Activated T-cell treated with anti-CD3 and anti-CD28 coated beads, Interleukin-2, amount 50 U/mL, for 24 hours (primary cell): ENCODE measurements at regions not wholly inside any gene's neighbourhood (a gene's known extent, or its start where the extent isn't known, plus 50 kb on each side); places are given as distances from the start of the nearest gene placed in this dataset.

Source experiments
- DNase-seq: peaks from one replicate; pipeline ENCODE4 v3.0.0-alpha.2; 2020
- H3K27ac Mint-ChIP-seq: 2 replicates; pipeline ENCODE4 v1.8.0; 2020; ENCODE audit warnings: mild to moderate bottlenecking, mixed read lengths
- H3K27me3 Mint-ChIP-seq: 2 replicates; pipeline ENCODE4 v1.8.0; 2020; ENCODE audit warnings: mixed read lengths
- H3K36me3 Mint-ChIP-seq: 2 replicates; pipeline ENCODE4 v1.8.0; 2020; ENCODE audit warnings: low read depth, mixed read lengths
- H3K4me1 Mint-ChIP-seq: 2 replicates; pipeline ENCODE4 v1.8.0; 2020; ENCODE audit warnings: low read depth, mixed read lengths
- H3K4me3 Mint-ChIP-seq: 2 replicates; pipeline ENCODE4 v1.8.0; 2020; ENCODE audit warnings: mild to moderate bottlenecking, moderate library complexity, mixed read lengths
- H3K9me3 Mint-ChIP-seq: 2 replicates; pipeline ENCODE4 v1.8.0; 2020; ENCODE audit warnings: mixed read lengths

DNA sequence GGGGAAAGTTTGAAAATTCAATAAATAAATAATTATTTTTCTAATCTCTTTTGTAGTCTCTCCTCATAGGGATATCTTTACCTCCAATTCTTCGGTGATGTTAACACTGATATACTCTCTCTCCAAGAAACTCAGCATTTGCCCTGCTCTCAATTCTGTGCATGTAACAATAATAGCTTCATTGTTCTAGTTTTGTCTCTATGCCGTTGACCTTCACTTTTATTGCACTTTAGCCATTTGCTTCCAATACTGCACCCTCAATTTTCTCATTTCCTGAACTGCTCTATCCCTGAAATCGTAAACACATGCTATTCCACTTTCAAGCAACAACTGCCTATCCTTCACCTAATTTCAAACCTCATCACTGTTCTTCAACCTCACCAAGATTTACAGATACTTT lies 645.0 kb downstream of the C12orf50 start:
- no peaks in the 10 kb centered on the region for H3K36me3 Mint-ChIP-seq

DNA sequence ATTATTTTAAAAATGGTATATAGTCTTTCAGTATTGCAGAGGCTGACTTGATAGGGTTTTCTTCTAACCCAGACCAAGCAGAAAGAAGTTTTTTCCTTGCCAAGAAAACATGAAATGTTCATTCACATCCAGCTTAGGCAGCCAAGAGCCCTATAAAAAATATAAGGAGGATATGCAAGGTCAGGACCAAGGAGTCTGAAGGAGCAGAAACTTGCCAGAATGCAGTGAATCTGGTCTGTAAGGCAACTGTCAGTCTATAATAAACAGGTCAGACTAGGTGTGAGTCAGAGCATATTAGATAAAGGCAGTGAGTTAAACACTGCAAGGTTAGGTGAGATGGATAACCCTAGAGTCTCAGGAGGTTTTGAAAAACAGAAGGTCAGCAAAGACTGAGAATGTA lies 645.5 kb downstream of the C12orf50 start:
- peaks cover 2% of the 10 kb centered on the region for H3K9me3 Mint-ChIP-seq
- DNase-seq = no peak
- no peaks in the 10 kb centered on the region for H3K4me1 Mint-ChIP-seq
- no peak overlapping the region for H3K4me3 Mint-ChIP-seq
- H3K27ac Mint-ChIP-seq = no peak overlapping the region
- no peaks in the 10 kb centered on the region for H3K27me3 Mint-ChIP-seq
- H3K36me3 Mint-ChIP-seq = no peaks in the 10 kb centered on the region

More for the DNA sequence above, 645.0 kb downstream of the C12orf50 start:
- no peaks in the 10 kb centered on the region for H3K4me1 Mint-ChIP-seq
- no peak overlapping the region for H3K27ac Mint-ChIP-seq
- DNase-seq = no peak
- peaks cover 2% of the 10 kb centered on the region for H3K9me3 Mint-ChIP-seq
- H3K27me3 Mint-ChIP-seq = no peaks in the 10 kb centered on the region
- no peak overlapping the region for H3K4me3 Mint-ChIP-seq

DNA sequence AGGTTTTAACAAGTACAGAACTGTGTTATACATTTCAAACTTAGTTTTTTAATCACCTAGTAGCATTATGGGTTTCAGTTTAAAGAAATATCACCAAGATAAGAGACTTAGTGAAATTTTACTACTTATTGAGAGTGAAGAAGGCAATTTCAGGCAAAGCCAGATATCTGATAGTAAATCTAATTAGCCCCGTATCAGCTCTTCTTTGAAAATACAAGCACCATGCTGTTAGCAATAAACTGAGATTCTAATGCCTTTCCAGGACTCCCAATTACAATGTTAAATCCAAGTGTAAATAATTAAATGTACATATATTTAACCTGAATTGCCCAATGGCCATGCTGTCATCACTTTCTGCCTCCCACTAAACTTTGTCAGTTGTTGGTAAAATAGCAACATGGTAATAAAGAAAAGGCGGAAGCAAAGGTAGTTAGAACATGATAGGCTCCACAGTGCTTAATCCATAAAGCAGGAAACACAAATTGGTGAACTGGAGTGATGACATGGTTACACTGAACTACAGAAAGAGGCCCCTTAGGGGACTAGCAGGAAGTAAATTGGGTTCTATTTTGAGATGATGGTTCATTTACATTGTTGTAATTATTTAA lies 646.1 kb downstream of the C12orf50 start:
- no peak for DNase-seq
- H3K9me3 Mint-ChIP-seq = peaks cover 2% of the 10 kb centered on the region
- H3K4me3 Mint-ChIP-seq = no peak overlapping the region
- H3K27ac Mint-ChIP-seq = no peak overlapping the region
- no peaks in the 10 kb centered on the region for H3K36me3 Mint-ChIP-seq
- H3K4me1 Mint-ChIP-seq = no peaks in the 10 kb centered on the region
- H3K27me3 Mint-ChIP-seq = no peaks in the 10 kb centered on the region

DNA sequence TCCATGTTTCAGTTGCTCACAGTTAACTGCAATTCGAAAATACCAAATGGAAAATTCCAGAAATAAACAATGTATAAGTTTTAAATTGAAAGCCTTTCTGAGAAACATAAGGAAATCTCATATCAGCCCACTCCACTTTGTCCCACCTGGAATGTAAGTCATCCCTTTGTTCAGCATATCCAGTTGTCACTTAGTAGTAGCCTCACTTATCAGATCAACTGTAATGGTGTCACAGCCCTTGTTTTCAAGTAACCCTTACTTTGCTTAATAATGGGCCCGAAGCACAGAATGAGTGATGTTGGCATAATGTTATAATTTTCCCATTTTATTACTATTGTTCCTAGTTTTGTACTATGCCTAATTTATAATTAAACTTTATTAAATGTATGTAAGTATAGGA lies 646.8 kb downstream of the C12orf50 start:
- no peaks in the 10 kb centered on the region for H3K4me1 Mint-ChIP-seq
- no peaks in the 10 kb centered on the region for H3K27me3 Mint-ChIP-seq
- no peak overlapping the region for H3K27ac Mint-ChIP-seq
- H3K4me3 Mint-ChIP-seq = no peak overlapping the region
- no peaks in the 10 kb centered on the region for H3K36me3 Mint-ChIP-seq
- peaks cover 2% of the 10 kb centered on the region for H3K9me3 Mint-ChIP-seq
- no peak for DNase-seq

DNA sequence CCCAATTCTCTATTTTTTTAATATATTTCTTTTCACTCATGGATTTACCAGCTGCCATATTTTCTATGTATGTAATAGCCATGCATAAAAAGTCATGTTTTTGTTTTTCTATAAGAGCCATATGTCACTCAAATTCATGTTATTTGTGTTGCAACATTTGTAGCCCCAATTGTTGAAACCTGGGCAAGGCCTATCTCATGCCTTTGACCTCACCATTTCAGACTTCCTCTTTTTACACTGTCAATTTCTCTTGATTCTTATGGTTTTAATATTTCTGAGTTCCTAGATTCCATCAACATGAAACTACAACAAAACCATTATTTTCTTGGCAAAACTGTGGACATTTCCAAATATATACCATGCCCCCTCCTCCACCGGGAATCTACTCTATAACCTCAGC lies 647.5 kb downstream of the C12orf50 start:
- no peak for DNase-seq
- H3K27me3 Mint-ChIP-seq = no peaks in the 10 kb centered on the region
- H3K4me1 Mint-ChIP-seq = no peaks in the 10 kb centered on the region
- no peak overlapping the region for H3K4me3 Mint-ChIP-seq
- peaks cover 2% of the 10 kb centered on the region for H3K9me3 Mint-ChIP-seq
- no peak overlapping the region for H3K27ac Mint-ChIP-seq
- no peaks in the 10 kb centered on the region for H3K36me3 Mint-ChIP-seq

DNA sequence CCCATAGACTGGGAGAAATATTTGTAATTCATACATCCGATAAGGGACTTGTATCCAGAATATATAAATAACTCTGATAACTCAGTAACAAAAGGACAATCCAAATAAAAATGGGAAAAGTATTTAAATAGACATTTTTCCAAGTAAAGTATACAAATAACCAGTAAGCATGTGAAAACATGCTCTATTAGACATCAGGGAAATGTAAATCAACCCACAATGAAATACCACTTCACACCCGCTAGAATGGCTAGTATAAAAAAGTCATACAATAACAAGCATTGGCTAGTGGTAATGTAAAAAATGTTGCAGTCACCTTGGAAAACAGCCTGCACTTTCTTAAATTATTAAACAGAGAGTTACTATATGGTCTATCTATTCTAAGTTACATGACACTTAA lies 650.7 kb downstream of the C12orf50 start:
- peaks cover 2% of the 10 kb centered on the region for H3K9me3 Mint-ChIP-seq
- no peak overlapping the region for H3K27ac Mint-ChIP-seq
- no peaks in the 10 kb centered on the region for H3K4me1 Mint-ChIP-seq
- DNase-seq = no peak
- H3K27me3 Mint-ChIP-seq = no peaks in the 10 kb centered on the region
- no peaks in the 10 kb centered on the region for H3K36me3 Mint-ChIP-seq
- H3K4me3 Mint-ChIP-seq = no peak overlapping the region

DNA sequence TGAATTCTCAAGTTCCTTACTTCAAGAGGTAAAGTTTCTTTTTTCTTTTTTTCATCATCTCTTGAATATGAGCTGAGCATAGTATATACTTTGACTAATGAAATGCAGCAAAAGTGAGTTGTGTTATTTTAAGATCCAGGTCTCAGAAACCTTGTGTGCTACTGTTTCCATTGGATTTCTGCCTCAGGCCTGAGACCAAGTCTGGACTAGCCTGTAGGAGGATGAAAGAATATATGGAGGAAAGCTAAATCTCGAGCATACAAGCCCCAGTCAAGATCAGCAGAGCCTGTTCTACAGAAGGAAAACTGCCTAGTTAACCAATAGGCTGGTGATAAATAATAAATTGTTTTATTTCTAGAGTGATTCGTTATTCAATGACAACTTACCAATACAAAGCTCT lies 652.5 kb downstream of the C12orf50 start:
- Mint-ChIP-seq H3K27me3 (no peaks in the 10 kb centered on the region), H3K36me3 (no peaks in the 10 kb centered on the region), H3K4me1 (no peaks in the 10 kb centered on the region)

DNA sequence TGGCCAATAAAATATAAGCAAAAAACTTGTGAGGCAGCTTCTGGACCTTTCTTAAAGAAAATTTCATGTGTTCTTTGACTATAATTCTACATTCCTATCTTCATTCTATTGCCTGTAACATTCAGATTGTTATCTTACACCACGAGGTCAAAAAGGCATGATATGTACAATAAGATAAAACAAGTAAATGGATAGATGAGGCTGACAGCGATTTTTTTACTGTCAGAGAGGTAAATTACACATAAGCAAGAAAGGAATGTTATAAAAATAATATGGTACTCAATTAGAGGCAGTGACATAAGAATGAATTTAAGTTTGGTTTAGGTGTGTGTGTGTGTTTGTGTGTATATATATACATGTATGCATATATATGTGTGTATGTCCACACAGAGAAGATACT lies 660.0 kb downstream of the C12orf50 start:
- no peaks in the 10 kb centered on the region for H3K36me3 Mint-ChIP-seq
- no peak overlapping the region for H3K4me3 Mint-ChIP-seq
- no peaks in the 10 kb centered on the region for H3K4me1 Mint-ChIP-seq
- no peak for DNase-seq
- no peaks in the 10 kb centered on the region for H3K27me3 Mint-ChIP-seq
- peaks cover 13% of the 10 kb centered on the region for H3K9me3 Mint-ChIP-seq
- H3K27ac Mint-ChIP-seq = no peak overlapping the region

More for the DNA sequence above, 652.5 kb downstream of the C12orf50 start:
- no peak for DNase-seq
- no peak overlapping the region for H3K4me3 Mint-ChIP-seq
- peaks cover under 1% of the 10 kb centered on the region for H3K9me3 Mint-ChIP-seq
- no peak overlapping the region for H3K27ac Mint-ChIP-seq

DNA sequence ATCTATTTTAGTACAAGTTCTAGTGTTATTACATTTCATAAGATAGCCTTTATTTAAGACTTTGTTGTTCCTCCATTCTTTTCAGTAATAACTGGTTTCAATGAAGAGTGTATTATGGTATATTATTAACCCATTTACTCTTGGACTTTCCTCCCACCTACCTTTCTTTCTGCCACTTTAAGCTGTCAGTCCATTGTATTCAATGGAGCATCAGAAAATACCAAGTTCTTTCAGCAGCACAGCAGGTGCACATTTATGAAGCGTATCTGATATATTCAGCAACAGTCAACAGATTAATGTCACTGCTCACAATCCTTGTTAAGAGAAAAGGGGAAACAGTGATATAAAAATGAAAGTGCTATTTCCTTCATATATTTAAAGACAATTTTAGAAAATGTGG lies 660.9 kb downstream of the C12orf50 start:
- Mint-ChIP-seq H3K4me1 (no peaks in the 10 kb centered on the region), H3K27ac (no peak overlapping the region), H3K27me3 (no peaks in the 10 kb centered on the region), H3K9me3 (peaks cover 18% of the 10 kb centered on the region), H3K36me3 (no peaks in the 10 kb centered on the region), H3K4me3 (no peak overlapping the region)
- DNase-seq = no peak

DNA sequence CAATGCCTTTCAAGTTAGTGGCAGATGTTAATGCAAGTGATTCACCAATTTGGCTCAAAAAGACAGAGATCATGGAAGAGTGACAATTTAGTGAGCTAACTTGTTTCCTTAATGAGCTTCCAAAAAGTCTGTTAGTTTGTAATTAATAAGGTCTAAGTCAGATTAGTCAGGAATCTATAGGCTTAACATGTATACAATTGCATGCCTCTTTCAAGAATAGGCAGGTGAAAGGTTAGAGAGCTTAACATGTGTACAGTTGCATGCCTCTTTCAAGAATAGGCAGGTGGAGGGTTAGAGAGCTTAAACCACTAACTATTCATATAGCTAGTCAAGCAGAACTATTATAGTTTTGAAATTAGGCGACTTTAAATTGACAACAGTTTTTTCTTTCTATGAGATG lies 663.8 kb downstream of the C12orf50 start:
- H3K36me3 Mint-ChIP-seq = no peaks in the 10 kb centered on the region
- H3K4me1 Mint-ChIP-seq = no peaks in the 10 kb centered on the region
- no peak for DNase-seq

DNA sequence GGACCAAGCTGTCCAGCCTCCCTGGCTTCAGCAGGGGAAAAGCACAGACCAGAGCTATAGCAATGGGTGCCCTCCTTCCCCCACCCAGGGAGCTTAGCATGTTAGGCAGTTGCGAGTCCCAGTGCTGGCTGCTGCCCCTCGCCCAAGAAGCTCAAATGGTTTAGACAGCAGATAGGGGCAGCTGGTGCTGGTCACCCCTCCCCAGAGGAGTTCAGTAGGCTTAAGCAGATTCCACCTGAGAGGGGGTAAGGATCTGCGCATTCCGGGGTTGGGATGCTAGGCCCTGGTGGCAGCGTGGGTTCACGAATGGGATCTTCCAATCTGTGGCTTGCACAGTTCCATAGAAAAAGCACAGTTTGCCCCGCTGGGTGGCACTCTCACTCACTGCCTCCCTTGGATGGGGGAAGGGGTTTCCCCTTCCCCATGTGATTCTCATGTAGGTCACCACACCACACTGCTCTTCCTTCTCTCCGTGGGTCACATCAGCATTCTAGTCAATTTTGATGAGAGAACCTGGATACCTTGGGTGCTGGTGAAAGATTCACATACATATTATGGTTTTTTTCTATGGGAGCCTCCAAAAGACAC lies 665.6 kb downstream of the C12orf50 start:
- Mint-ChIP-seq H3K4me3 (no peak overlapping the region), H3K27ac (no peak overlapping the region), H3K36me3 (no peaks in the 10 kb centered on the region), H3K9me3 (peaks cover 35% of the 10 kb centered on the region), H3K27me3 (no peaks in the 10 kb centered on the region), H3K4me1 (no peaks in the 10 kb centered on the region)
- no peak for DNase-seq

More for the DNA sequence above, 663.8 kb downstream of the C12orf50 start:
- H3K27me3 Mint-ChIP-seq = no peaks in the 10 kb centered on the region
- peaks cover 33% of the 10 kb centered on the region for H3K9me3 Mint-ChIP-seq
- no peak overlapping the region for H3K27ac Mint-ChIP-seq
- H3K4me3 Mint-ChIP-seq = no peak overlapping the region

DNA sequence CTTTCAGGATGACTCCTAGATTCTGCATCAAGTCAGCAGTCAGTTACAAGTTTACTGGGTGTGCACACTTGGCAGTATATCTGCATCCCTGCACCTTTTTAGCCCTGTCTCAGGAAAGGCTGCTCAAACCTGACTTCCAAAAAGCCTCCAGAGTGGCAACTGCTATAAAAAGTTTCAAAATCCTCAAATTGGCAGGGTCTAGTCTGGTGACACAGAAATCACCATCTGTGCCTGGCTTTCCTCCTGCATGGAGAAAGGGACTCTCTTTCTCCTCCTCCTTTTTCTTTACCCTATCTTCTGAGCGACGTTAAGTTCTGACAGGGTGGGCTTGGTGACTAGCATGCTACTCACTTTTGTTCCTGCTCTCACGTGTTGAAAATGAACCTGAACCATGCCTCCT lies 679.5 kb downstream of the C12orf50 start:
- no peaks in the 10 kb centered on the region for H3K9me3 Mint-ChIP-seq
- H3K27ac Mint-ChIP-seq = no peak overlapping the region
- no peak for DNase-seq
- no peaks in the 10 kb centered on the region for H3K4me1 Mint-ChIP-seq
- H3K4me3 Mint-ChIP-seq = no peak overlapping the region
- no peaks in the 10 kb centered on the region for H3K27me3 Mint-ChIP-seq
- no peaks in the 10 kb centered on the region for H3K36me3 Mint-ChIP-seq

DNA sequence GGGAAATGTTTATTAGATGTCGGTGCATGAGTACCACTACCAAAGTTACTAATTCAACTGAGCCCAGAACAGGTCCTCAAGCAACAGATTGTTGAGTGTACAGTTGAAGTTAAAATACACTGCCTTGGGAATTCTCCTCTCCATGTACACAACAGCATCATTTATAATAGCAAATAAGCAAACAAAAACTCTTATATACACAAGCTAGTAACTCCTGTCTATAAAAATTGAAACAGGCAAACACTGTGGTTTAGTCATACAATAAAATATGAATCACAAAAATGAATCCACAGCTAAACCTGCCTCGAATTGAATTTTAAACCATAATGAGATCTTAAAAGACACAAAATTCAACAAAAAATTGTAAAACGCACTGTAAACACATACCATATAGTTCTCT lies 681.1 kb downstream of the C12orf50 start:
- peaks cover 2% of the 10 kb centered on the region for H3K9me3 Mint-ChIP-seq
- H3K27ac Mint-ChIP-seq = no peak overlapping the region
- H3K4me3 Mint-ChIP-seq = no peak overlapping the region
- no peaks in the 10 kb centered on the region for H3K4me1 Mint-ChIP-seq
- no peak for DNase-seq
- H3K27me3 Mint-ChIP-seq = no peaks in the 10 kb centered on the region
- H3K36me3 Mint-ChIP-seq = no peaks in the 10 kb centered on the region

DNA sequence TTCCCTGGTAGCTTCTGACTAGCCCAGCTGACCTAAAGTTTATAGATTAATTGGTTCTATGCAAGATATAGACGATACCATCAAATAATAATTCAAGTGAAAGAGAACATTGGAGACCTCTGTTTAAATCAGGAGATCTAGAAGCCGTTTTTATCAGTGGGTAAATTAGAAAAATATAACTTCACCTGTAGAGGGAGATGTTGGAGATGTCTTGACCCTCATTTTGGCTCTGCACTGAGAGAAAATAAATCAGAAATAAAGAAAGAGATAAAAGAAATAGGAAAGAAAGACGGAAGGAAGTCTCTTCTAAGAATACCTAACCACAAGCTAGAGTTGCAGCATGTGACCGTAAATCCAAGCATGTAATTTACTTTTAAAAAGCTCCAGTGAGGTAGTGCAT lies 684.5 kb downstream of the C12orf50 start:
- Mint-ChIP-seq H3K27me3 (no peaks in the 10 kb centered on the region), H3K4me1 (no peaks in the 10 kb centered on the region), H3K36me3 (no peaks in the 10 kb centered on the region), H3K9me3 (peaks cover 2% of the 10 kb centered on the region), H3K4me3 (no peak overlapping the region), H3K27ac (no peak overlapping the region)
- DNase-seq = no peak

DNA sequence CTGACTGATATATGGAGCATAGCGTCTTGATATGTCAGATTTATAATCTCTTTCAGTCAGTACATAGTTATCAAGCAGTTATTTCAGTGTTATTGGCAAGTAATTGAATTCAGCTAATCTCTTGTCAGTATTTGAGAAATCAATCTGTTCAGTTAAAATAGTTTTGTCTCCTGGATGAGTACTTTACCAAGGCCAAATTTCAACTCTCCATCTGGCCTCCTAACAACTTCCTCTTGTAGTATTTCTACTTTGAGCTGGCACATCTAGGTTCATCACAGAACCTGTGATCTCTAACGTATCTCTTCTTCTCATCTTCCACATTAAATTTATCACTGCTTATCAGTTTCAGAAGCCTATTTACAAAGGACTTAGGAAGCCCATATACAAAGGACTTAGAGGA lies 690.5 kb downstream of the C12orf50 start:
- Mint-ChIP-seq H3K27ac (no peak overlapping the region), H3K36me3 (no peaks in the 10 kb centered on the region), H3K27me3 (no peaks in the 10 kb centered on the region), H3K4me1 (no peaks in the 10 kb centered on the region), H3K4me3 (no peak overlapping the region), H3K9me3 (peaks cover 2% of the 10 kb centered on the region)
- no peak for DNase-seq
